SK-N-DZ (cell line): ENCODE measurements at regions not wholly inside any gene's neighbourhood (a gene's known extent, or its start where the extent isn't known, plus 50 kb on each side); places are given as distances from the start of the nearest gene placed in this dataset.
A peak's percentile ranks its signal among the peaks of the same experiment; 100 is the strongest.
"Not testable (repeated sequence)": the region's sequence is repeated elsewhere in the genome, so short reads cannot be mapped to it uniquely, and the experiment has no call there.

Experiments used
- DNase-seq: peaks from one replicate; pipeline ENCODE4 v3.0.0-alpha.2; 2015; ENCODE audit warnings: low spot score

DNA sequence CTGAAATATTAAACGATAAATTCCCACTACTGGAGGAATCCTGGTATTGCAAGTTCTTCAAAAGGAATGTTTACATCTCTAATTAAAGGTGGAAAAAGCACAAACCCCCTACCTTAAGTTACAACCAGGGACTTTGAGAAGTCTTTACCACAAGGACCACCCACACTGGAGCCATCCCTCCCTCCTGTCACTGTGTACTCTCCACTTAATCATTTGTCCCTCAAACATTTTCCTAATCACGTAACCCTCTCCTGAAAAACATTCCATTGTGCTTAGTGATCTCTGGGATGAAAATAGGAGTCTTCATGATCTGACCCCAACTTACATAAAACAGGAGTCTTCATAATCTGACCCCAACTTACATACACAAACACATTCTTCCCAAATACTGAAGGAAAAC is 85.7 kb downstream of the SUCLG1 start:
- DNase-seq, result no peak

DNA sequence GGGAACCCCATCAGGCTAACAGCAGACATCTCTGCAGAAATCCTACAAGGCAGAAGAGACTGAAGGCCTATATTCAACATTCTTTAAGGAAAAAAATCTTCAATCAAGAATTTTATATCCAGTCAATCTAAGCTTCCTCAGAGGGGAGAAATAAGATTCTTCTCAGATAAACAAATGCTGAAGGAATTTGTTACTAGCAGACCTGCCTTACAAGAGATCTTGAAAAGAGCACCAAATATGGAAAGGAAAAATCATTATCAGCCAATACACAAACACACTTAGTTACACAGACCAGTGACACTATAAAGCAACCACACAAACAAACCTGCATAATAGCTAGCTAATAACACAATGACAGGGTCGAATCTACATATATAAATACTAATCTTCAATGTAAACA is 96.5 kb downstream of the SUCLG1 start:
- DNase-seq, result no peak

DNA sequence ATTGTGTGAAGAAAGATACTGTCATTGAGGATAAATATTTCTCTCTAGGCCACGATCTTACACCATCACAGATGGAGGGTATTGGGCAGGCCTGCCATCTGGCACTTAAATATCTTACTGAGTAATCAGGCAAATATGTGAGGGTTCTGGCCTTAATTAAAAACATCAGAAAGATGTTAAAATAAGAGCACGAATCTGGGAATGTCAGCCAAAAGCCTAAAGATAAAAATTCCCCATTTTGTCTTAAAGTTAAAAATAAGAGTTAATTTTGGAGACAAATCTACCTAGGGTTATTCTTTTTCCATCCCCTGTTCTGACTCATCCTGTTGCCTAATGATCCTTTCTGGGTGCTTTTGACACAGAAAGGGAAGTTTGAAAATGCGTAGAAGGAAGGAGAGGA is 121.0 kb downstream of the SUCLG1 start:
- no peak for DNase-seq

DNA sequence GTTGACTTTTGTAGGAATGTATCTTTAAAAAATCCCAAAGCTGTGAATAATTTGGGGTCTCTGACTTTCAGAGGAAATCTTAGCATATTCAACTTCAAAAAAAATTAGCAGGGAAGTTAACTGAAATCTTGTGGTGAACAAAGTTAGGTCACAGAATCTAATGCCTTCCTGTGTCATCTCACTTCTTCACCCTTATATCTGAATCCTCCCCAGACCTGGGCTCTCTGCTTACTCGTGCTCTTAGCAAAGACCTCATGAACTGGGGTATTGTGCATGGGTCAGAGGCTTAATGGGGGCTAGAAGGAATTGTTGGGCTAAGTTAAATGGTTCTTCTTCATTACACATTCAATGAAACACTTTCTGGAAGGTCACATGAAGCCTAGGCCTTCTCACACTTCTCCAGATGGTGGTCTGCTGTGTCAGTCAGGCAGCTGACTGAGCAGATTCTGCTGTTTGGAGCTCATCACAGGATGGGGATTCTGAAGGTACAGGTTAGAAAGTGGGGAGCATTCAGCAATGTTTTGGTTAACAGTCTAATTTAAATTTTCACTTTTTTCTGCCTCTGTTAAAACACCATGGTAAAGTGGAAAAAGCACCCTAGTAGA is 131.3 kb downstream of the SUCLG1 start:
- DNase-seq, result no peak

DNA sequence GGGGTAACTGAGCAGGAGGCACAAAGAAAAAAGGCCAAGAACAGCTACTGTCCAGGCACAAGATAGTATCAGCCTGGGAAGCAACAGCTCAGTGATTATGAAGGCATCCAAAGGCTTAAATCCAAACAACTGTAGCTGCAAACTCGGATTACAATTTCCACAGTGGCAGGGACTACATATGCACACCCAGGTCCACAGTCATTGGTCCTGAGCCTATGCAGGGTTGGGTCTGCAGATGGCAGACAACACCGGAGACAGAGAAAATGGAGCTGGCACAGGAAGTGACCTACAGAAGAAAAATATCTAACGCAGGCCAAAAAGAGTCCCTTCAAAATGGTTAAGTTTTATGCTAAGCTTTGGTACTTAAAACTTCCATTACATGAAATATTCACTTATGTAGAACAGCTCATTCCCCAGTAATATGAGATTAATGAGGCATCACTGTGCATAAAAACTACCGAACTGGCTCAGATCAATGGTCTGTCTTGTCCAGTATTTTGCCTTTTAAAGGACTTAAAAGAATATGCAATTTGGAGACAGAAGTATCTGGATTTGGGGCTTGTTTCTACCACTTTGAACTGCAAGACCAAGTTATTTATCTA is 132.1 kb downstream of the SUCLG1 start:
- DNase-seq, result no peak

DNA sequence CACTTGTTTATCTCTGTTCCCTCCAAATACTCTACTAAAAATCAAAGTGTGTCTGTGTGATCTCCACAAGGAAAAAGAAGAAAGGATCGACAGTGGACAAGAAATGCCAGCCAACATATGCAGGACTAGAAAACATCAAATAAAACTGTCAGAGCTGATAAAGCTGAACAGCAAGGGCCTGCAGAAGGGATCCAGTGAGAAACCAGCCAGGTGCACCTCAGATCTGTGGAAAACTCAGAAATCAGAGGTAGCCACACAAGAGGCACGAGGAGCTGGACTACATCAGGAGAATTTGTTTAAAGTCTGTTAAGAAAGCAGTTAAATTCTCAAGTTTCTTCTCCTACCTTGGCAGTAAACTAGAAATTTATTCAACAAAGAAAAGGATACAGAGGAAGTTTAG is 135.2 kb downstream of the SUCLG1 start:
- DNase-seq, result no peak

DNA sequence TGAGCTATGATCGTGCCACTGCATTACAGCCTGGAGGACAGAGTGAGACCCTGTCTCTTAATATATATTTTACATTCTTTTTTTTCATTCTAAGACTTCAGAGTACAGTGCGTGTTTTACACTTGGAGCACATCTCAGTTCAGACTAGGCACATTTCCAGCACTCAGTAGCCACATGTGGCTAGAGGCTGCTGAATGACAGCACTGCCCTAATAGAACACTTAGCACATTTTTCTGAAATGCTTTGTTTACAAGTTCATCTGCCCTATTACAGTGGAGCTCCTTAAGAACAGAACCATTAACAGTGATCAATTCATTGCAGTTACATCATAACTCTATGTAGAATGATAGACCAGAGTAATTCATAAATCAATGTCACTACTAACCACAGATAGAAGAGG is 138.1 kb downstream of the SUCLG1 start:
- DNase-seq, result no peak

DNA sequence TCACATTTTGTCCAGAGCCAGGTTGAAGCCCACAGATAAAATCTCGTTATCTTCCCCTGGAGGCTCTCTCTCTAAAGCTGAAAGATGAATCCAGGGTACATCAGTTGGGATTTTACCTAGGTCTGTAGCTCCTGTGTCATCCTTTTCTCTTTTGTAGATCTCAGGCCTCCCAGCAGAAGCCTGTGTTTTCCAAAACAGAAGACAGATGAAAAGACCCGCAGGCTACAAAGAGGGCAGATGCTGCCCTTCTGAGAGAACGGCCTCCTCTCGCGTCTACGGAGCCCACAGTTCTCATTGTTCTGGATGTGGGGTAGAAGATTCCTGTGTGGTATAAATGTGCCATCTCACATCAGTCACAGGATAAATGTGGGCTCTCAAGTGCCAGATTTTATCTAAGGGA is 139.5 kb downstream of the SUCLG1 start:
- peak; percentile 50 for DNase-seq

DNA sequence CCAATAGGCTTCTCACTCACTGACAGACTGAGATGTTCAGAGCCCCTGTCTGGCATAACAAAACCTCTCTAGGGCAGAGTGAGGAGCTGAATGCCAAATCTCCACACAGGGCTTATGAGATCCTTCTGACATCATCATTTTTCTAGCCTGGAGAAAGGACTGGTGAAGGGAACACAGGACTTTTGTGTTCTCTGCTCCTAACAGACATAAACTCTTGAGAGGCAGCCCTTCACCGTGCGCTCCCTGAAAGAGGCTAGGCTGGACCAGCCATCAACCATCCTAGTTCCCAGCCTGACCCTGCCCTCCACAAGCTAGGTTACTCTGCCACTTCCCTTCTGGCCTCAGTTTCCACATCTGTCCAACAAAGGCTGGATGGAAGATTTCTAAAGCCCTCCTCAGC is 141.9 kb downstream of the SUCLG1 start:
- no peak for DNase-seq

DNA sequence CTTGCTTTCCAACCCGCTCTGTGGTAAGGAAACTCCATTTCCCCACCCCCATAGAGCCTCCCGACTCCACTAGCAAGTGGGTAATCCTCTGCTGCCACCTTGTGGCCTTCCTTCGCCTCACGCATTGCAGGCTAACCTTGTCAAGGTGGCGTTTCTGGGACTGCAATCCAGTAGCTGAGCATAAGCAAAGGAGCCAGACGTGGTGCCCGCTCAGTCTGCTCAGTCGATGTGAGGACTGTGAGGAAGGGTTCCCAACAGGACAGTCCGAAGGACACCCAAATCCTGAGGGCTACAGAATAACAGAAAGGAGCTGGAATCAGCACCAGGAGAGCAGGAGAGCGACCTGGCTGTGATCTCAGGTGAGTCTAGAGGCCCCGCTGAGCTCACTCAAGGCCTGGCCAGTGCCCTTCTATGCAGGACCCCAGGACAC is 144.2 kb downstream of the SUCLG1 start:
- DNase-seq, result peak; percentile 84

DNA sequence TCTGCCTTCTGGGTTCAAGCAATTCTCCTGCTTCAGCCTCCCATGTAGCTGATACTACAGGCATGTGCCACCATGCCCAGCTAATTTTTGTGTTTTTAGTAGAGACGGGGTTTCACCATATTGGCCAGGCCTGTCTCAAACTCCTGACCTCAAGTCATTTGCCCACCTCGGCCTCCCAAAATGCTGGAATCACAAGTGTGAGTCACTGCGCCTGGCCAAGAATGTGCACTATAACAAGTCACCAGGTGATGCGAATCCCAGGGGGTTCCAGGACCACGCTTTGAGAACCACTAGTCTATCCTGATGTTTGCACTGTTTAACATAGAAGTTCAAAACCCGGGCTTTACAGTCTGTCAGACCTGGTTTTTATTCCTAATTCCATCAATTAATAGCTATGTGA is 144.8 kb downstream of the SUCLG1 start:
- DNase-seq, result no peak

DNA sequence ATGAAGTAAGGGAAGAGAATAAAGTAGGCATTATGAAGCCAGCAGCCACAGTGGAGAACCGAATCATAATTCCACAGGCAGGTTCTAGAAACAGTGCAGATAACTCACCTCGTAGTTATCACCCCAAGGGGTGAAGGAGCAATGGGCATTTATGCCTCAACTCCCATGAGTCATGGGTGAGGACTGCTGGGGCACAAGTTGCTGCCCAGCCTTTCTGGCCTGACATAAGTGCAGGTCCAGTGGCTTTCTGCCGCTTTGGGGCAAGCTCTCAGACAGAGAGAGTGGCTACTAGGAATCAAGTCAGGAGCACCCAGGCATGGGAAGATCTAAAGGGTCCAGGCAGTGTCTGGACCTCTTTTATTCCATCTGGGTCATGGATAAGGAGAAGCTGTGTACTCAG is 149.8 kb downstream of the SUCLG1 start:
- DNase-seq, result no peak

DNA sequence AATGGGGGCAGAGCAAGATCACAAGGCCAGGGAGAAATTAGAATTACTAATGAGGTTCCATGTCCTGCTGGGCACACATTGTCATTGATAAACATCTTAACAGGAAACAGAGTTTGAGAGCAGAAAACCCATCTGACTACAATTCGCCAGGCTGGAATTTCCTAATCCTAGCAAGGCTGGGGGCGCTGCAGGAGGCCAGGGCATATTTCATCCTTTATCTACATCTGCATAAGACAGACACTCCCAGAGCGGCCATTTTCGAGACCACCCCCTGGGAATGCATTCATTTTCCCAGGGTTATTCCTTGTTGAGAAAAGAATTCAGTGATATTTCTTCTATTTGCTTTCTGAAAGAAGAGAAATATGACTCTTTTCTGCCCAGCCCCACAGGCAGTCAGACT is 152.7 kb downstream of the SUCLG1 start:
- DNase-seq, result peak; percentile 46

DNA sequence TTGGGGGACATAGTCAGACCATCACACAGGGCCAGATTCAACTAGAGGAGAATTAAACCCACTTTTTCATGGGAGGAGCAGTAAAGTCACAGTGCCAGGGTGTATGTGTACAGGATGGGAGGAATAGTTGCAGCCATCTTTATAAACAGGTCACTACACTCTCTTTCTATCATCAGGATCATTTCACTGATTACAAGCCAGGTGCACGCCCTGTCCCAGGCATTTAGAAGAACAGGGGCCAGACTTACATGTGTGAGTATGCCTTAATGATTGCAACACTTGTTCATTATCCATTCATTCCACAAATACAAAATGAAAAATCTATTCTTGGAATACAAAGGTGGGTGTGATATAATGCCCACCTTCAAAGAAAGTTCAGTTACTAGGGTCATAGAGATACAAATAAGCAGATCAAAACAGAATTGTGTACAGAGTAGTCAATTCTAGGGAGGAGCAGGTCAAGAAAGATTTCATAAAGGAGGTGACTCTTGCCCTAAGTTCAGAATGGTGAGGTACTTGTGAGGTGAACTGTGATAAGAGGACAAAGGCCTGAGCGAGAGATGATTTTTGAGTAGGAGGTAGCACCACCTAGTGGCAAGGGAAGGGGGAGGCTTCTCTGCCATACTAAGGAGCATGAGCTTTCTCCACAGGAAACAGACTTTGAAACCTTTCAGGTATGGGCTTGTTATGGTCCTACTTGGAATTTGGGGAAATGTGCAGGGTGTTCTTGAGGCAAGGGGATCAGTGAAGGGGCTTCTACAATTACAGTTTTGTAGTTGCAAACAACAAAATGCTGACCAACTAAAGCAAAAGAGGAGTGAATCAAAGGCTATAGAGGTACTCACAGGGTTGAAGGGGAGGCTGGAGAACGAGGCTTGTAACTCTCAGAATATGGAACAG is 156.3 kb downstream of the SUCLG1 start:
- DNase-seq, result peak; percentile 72

DNA sequence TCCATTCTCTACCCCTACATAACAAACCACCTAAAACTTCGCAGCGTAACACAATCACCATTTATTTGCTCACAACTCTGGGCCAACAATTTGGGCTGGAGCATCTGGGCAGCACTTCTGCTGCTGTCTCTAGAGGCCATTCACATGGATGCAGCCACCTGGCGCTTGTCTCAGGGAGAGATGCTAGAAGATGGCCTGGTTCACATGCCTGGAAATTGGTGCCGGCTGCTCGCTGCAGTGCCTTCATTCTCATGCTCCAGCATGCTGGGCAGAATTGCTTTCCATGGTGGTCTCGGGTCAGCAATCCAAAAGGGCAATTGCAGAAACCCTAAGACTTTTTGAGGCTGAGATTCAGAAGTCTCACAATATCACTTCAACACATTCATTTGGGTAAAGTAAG is 157.4 kb downstream of the SUCLG1 start:
- DNase-seq, result no peak

DNA sequence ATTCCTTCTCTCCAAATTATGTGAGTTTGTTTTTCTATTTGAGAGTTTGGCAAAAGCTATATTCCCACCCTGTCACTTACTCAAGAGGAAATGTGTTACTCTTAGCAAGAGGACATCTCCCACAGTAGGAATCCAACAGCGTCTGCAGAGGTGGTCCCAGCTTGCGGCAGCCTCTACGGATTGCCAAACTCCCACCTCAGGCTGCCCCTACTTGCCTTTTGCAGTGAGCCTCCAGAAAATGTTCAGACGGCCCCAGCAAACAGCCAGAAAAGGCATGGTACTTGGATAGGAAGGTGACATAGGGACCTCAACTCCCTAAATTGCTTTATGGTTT is 158.4 kb downstream of the SUCLG1 start:
- DNase-seq, result no peak

DNA sequence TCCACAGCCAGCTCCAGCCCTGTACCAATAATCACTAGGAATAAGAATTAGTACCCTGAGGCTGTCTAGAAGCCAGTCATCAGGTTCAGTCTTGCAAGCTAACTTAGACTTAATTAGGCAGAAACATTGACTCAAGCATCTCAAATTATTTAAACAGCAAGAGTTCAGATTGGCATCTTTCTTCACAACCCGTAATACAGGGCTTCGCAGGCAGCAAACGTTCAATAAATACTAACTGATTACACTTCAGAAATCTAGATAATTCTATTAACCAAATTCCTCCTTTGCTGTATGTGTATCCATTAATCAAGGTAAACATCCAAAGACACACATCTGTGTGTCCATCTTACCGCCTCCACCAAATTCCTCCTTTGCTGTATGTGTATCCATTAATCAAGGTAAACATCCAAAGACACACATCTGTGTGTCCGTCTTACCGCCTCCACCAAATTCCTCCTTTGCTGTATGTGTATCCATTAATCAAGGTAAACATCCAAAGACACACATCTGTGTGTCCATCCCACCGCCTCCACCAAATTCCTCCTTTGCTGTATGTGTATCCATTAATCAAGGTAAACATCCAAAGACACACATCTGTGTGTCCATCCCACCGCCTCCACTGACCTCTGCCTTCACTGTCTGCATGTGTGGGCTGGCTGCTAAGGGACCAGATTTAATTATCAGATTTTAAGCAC is 158.9 kb downstream of the SUCLG1 start:
- DNase-seq, result not testable (repeated sequence)

DNA sequence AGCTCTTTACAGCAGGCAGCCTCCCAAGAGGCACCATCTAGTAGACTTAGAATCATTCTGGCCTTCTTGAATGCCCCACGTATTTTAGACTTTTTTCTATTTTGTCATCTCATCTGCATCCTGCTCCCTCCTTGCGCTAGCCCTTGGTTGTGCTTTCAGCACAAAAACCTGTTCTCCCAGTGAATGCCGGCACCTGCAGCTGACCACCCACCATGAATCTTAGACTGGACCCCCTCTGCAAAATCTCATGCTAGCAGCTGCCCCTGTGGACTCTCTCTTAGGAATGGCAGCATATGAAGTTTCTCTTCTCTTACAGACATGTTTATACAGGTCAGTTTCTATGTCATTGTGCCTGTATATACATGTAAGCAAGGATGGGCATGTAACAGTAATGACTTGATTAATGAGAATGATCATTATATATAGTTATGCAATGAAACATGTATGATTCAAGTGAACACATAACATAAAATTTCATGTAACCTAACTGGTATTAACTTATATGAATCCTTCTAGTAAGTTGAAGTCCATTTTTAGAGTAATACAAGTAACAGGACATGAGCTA is 159.8 kb downstream of the SUCLG1 start:
- no peak for DNase-seq

DNA sequence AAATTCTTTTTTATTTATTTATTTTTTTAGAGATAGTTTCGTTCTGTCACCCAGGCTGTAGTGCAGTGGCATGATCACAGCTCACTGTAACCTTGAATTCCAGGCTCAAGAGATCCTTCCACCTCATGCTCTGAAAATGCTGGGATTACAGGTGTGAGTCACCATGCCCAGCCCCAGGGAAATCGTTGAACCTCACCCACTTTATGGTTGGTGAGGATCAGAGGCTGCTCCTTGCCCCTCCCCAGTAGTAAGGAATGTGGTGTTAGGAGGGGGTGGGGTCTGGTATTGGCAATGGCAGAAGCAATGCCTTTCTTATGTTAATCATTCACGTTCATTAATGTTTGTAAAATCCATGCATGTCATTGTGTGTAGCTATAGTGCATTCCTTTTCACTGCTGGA is 161.9 kb downstream of the SUCLG1 start:
- no peak for DNase-seq

DNA sequence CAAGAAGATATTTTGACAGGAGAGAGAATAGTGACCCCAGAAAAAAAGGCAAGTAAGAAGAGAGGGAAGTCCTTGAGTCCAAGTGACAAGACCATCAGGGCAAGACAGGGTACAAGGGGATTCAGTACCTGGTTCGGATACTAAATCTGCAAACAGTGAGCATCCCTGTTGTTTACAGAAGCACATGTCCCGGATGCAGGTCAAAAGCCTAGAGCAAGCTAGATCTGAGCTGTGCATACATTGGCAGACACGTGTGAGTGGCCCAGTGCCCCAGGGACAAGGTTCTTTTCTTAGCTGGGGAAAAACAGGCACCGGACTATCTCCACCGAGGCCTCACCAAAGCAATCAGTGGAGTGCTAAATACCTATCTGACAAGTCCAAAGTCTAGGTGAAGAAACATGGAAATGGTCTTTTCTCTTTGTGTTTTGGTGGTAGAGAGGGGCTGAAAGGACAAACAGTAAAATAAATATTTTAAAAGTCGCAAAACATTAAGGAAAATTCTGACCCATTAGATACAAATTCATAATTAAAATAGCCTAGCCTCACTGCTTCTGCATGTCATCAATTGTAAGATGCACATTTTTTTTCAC is 165.2 kb downstream of the SUCLG1 start:
- DNase-seq, result no peak

DNA sequence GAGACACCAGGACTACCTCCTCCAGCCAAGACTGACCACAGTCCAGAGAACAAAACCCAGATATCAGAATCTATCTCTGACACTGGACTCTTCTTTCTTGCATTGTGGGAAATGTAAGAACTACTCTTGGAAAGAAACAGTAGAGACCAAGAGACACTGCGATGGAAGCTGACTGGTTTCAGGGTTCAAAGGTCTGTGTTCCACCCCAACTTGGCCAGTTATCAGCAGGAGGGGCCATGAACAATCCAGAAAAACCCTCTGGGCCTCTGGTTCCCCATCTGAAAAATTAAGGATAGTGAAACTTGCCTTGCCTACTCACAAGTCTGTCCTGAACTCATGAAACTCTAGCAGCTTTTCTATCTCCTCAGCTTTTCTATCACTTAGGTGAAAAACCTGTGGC is 166.5 kb downstream of the SUCLG1 start:
- no peak for DNase-seq

DNA sequence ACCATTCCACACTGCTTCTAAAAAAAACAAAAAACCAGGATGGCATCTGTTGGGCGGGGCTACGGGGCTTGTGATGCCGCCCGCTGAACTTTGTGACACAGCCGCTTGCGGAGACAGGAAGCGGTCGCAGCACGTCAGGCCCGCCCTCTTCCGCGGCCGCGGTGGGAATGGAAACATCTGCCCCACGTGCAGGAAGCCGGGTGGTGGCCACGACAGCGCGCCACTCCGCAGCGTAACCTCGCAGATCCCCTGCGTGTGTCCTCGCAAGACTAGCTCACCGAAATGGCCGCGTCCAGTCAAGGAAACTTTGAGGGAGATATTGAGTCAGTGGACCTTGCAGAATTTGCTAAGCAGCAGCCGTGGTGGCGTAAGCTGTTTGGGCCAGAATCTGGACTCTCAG is 168.5 kb downstream of the SUCLG1 start:
- no peak for DNase-seq
